IMR-90 (cell line): ENCODE measurements at regions not wholly inside any gene's neighbourhood (a gene's known extent, or its start where the extent isn't known, plus 50 kb on each side); places are given as distances from the start of the nearest gene placed in this dataset.

Experiments used
- ATAC-seq: fragments of 200-7000 bp; cut with Tn5 transposase; 2 replicates; pipeline ENCODE4 v1.9.1; 2020; ENCODE audit warnings: low read depth, mild to moderate bottlenecking, moderate library complexity
- BruUV-seq: library from RNA; stranded (reverse); fragments of 400-500 nt; replicated peaks from 2 replicates; lab custom pipeline; 2021; lab: Mats Ljungman, UMichigan
- CTCF ChIA-PET: fragments of 300-600 bp; formaldehyde crosslinking; extraction: SDS; loops from one replicate; lab custom pipeline; 2021; ENCODE audit warnings: antibody characterized with exemption; lab: Yijun Ruan, JAX
- POLR2A ChIA-PET: fragments of 300-600 bp; sonication (Branson Sonifier 250); formaldehyde crosslinking; loops from one replicate; lab custom pipeline; 2022; ENCODE audit warnings: antibody characterized with exemption; ENCODE audit not compliant: unreplicated experiment; lab: Charles Lee
- DNase-seq: peaks from one replicate; pipeline ENCODE4 v3.0.0; 2013
- H2AFZ ChIP-seq: replicated peaks from 2 replicates; pipeline ENCODE3; 2013; ENCODE audit warnings: low read length, mild to moderate bottlenecking; ENCODE audit not compliant: poor library complexity
- H2AK5ac ChIP-seq: 2 replicates; pipeline ENCODE4 v1.6.1; 2013; ENCODE audit warnings: low read depth, low read length, inconsistent platforms
- H2AK9ac ChIP-seq: replicated peaks from 2 replicates; pipeline ENCODE3; 2013; ENCODE audit warnings: mild to moderate bottlenecking, low read depth, low read length, moderate library complexity; ENCODE audit not compliant: poor library complexity
- H2BK120ac ChIP-seq: 2 replicates; pipeline ENCODE4 v1.6.1; 2013; ENCODE audit warnings: low read depth, low read length, inconsistent platforms
- H2BK15ac ChIP-seq: 3 replicates; pipeline ENCODE4 v1.6.1; 2013; ENCODE audit warnings: low read depth, low read length, inconsistent platforms
- H2BK20ac ChIP-seq: 2 replicates; pipeline ENCODE4 v1.6.1; 2013; ENCODE audit warnings: low read depth, mild to moderate bottlenecking, inconsistent platforms, low read length, moderate library complexity
- H2BK5ac ChIP-seq: 2 replicates; pipeline ENCODE4 v1.6.1; 2013; ENCODE audit warnings: mild to moderate bottlenecking, low read depth, low read length, inconsistent platforms; ENCODE audit not compliant: poor library complexity, severe bottlenecking
- H3K14ac ChIP-seq: replicated peaks from 2 replicates; pipeline ENCODE4 v1.6.1; 2013; ENCODE audit warnings: low read depth, low read length, inconsistent platforms
- H3K18ac ChIP-seq: 2 replicates; pipeline ENCODE4 v1.6.1; 2013; ENCODE audit warnings: low read depth, low read length, control low read depth
- H3K23ac ChIP-seq: 2 replicates; pipeline ENCODE4 v1.6.1; 2013; ENCODE audit warnings: low read depth, low read length, inconsistent platforms
- H3K27ac ChIP-seq: 2 replicates; pipeline ENCODE4 v1.5.1; 2013; ENCODE audit warnings: mild to moderate bottlenecking, control low read depth, low read length; ENCODE audit not compliant: insufficient read depth
- H3K27me3 ChIP-seq: 2 replicates; pipeline ENCODE4 v1.6.1; 2013; ENCODE audit warnings: low read length; ENCODE audit not compliant: control insufficient read depth, insufficient read depth
- H3K36me3 ChIP-seq: 2 replicates; pipeline ENCODE4 v1.6.1; 2013; ENCODE audit warnings: low read length, mixed read lengths; ENCODE audit not compliant: control insufficient read depth, insufficient read depth
- H3K4ac ChIP-seq: 2 replicates; pipeline ENCODE4 v1.6.1; 2013; ENCODE audit warnings: low read depth, low read length, inconsistent platforms
- H3K4me1 ChIP-seq: 2 replicates; pipeline ENCODE4 v1.6.1; 2013; ENCODE audit warnings: low read length, mixed read lengths; ENCODE audit not compliant: control insufficient read depth, insufficient read depth
- H3K4me2 ChIP-seq: 2 replicates; pipeline ENCODE4 v1.6.1; 2013; ENCODE audit warnings: low read depth, mild to moderate bottlenecking, control low read depth, low read length, moderate library complexity
- H3K4me3 ChIP-seq: 2 replicates; pipeline ENCODE4 v1.5.1; 2013; ENCODE audit warnings: low read depth, mild to moderate bottlenecking, control low read depth, low read length, moderate library complexity; ENCODE audit not compliant: insufficient read depth
- H3K56ac ChIP-seq: 2 replicates; pipeline ENCODE4 v1.6.1; 2013; ENCODE audit warnings: low read length, inconsistent platforms; ENCODE audit not compliant: insufficient read depth; ENCODE audit errors: extremely low read depth
- H3K79me1 ChIP-seq, 2 experiments: 2 replicates each; pipeline ENCODE4 v1.6.1; 2013; ENCODE audit warnings: low read length in 2 of 2, inconsistent platforms in 1 of 2, low read depth in 1 of 2
- H3K9ac ChIP-seq: 2 replicates; pipeline ENCODE4 v1.6.1; 2013; ENCODE audit warnings: low read depth, low read length, control low read depth
- H3K9me1 ChIP-seq: 2 replicates; pipeline ENCODE4 v1.6.1; 2013; ENCODE audit warnings: low read length, inconsistent platforms; ENCODE audit not compliant: insufficient read depth
- H3K9me3 ChIP-seq: 2 replicates; pipeline ENCODE4 v1.6.1; 2013; ENCODE audit warnings: low read length; ENCODE audit not compliant: control insufficient read depth, insufficient read depth
- H4K20me1 ChIP-seq: 2 replicates; pipeline ENCODE4 v1.6.1; 2013; ENCODE audit warnings: low read length, inconsistent platforms; ENCODE audit not compliant: insufficient read depth
- H4K5ac ChIP-seq: 2 replicates; pipeline ENCODE4 v1.6.1; 2013; ENCODE audit warnings: mild to moderate bottlenecking, low read depth, low read length, control low read depth
- H4K8ac ChIP-seq, 2 experiments: 2 replicates each; pipeline ENCODE4 v1.6.1; 2013; ENCODE audit warnings: low read depth in 2 of 2, low read length in 2 of 2, control low read depth in 1 of 2, inconsistent platforms in 1 of 2
- H4K91ac ChIP-seq: 2 replicates; pipeline ENCODE4 v1.6.1; 2013; ENCODE audit warnings: low read depth, low read length, inconsistent platforms; ENCODE audit not compliant: insufficient read depth
- CEBPB ChIP-seq: IDR thresholded peaks from 2 replicates; pipeline ENCODE4 v1.6.1; 2012; ENCODE audit warnings: low read depth, low read length, improper control_type of control experiment
- CHD1 ChIP-seq: IDR thresholded peaks from 2 replicates; pipeline ENCODE4 v1.6.1; 2012; ENCODE audit warnings: low read depth, low read length, improper control_type of control experiment
- FOS ChIP-seq: fragments of 150-350 bp; IDR thresholded peaks from 2 replicates; pipeline ENCODE4 v1.6.1; 2016; ENCODE audit warnings: low read depth, low read length
- MXI1 ChIP-seq: IDR thresholded peaks from 2 replicates; pipeline ENCODE4 v1.6.1; 2012; ENCODE audit warnings: low read depth, mild to moderate bottlenecking, low read length, moderate library complexity, borderline replicate concordance
- POLR2A ChIP-seq: IDR thresholded peaks from 2 replicates; pipeline ENCODE4 v1.6.1; 2012; ENCODE audit warnings: mild to moderate bottlenecking, low read depth, low read length
- RCOR1 ChIP-seq: IDR thresholded peaks from 2 replicates; pipeline ENCODE4 v1.6.1; 2012; ENCODE audit warnings: mild to moderate bottlenecking, low read length, improper control_type of control experiment; ENCODE audit not compliant: insufficient replicate concordance
- RFX5 ChIP-seq: IDR thresholded peaks from 2 replicates; pipeline ENCODE4 v1.8.0; 2012; ENCODE audit warnings: low read depth, mild to moderate bottlenecking, low read length, moderate library complexity
- WGBS, 2 experiments: methylation state at CpG; one replicate each; pipeline versions ENCODE4 v1.1.5 to v1.1.7; 2013; ENCODE audit warnings: missing lambda C conversion rate in 2 of 2; ENCODE audit not compliant: insufficient read length in 1 of 2; ENCODE audit errors: extremely low coverage in 2 of 2; 5-methylcytosine and 5-hydroxymethylcytosine counted together
- dilution Hi-C: fragments of 300-500 bp; cut with HindIII; formaldehyde crosslinking; loops from one replicate; pipeline ENCODE4 v1.14.3; 2018; ENCODE audit warnings: low sequenced_read_pairs; ENCODE audit not compliant: unreplicated experiment
- in situ Hi-C: fragments of 300-500 bp; cut with MboI; formaldehyde crosslinking; loops from 3 replicates; pipeline ENCODE4 v1.14.3; 2019; ENCODE audit warnings: low sequenced_read_pairs, inconsistent platforms, mixed read lengths
- intact Hi-C: fragments of 100-400 bp; cut with micrococcal nuclease; formaldehyde crosslinking; loops from 2 replicates; pipeline ENCODE4 v1.10.0; 2022
- TF ChIP-seq, protein P1 (sequence below): conservative IDR thresholded peaks from 2 replicates; pipeline ENCODE4 v1.5.1; 2012; ENCODE audit warnings: mild to moderate bottlenecking, low read depth, low read length, improper control_type of control experiment

GRCh38 chr6:84309336-84309735, 81.9 kb upstream of the CEP162 start:
- Histone ChIP-seq H3K4ac (no peak overlapping the region), H4K8ac (no peak overlapping the region), H3K79me1 (no peaks in the 10 kb centered on the region), H3K27me3 (no peaks in the 10 kb centered on the region), H4K20me1 (no peaks in the 10 kb centered on the region), H3K9ac (no peak overlapping the region), H3K23ac (no peak overlapping the region), H2AK9ac (no peak overlapping the region), H2AK5ac (no peak overlapping the region), H3K9me3 (no peaks in the 10 kb centered on the region), H3K56ac (no peak overlapping the region), H3K4me3 (no peak overlapping the region), H3K4me2 (no peak overlapping the region), H3K36me3 (no peaks in the 10 kb centered on the region), H2BK15ac (no peak overlapping the region), H3K4me1 (no peaks in the 10 kb centered on the region), H3K14ac (no peak overlapping the region), H4K91ac (no peak overlapping the region), H2BK5ac (no peak overlapping the region), H3K9me1 (no peaks in the 10 kb centered on the region), H2AFZ (no peak overlapping the region), H3K18ac (no peak overlapping the region), H3K27ac (no peak overlapping the region), H4K5ac (no peak overlapping the region), H2BK20ac (no peak overlapping the region), H2BK120ac (no peak overlapping the region)
- TF ChIP-seq RCOR1, result no peak
- TF ChIP-seq, protein P1, sequence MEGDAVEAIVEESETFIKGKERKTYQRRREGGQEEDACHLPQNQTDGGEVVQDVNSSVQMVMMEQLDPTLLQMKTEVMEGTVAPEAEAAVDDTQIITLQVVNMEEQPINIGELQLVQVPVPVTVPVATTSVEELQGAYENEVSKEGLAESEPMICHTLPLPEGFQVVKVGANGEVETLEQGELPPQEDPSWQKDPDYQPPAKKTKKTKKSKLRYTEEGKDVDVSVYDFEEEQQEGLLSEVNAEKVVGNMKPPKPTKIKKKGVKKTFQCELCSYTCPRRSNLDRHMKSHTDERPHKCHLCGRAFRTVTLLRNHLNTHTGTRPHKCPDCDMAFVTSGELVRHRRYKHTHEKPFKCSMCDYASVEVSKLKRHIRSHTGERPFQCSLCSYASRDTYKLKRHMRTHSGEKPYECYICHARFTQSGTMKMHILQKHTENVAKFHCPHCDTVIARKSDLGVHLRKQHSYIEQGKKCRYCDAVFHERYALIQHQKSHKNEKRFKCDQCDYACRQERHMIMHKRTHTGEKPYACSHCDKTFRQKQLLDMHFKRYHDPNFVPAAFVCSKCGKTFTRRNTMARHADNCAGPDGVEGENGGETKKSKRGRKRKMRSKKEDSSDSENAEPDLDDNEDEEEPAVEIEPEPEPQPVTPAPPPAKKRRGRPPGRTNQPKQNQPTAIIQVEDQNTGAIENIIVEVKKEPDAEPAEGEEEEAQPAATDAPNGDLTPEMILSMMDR, result no peak
- TF ChIP-seq CHD1, result no peak
- TF ChIP-seq RFX5, result no peak
- no peak for TF ChIP-seq POLR2A
- TF ChIP-seq FOS, result no peak
- no peak for TF ChIP-seq CEBPB
- no peak for TF ChIP-seq MXI1
- no peak for ATAC-seq
- CTCF ChIA-PET, result no interaction called here
- dilution Hi-C loops, result no loop called here
- POLR2A ChIA-PET, result no interaction called here
- intact Hi-C loops, result no loop called here
- DNase-seq, result no peak
- no CpG with 5 or more reads among the region's 2 CpGs for WGBS, 2 experiments
- in situ Hi-C loops, result no loop called here
- no TSS peak for BruUV-seq
